ENCODE measurements at regions not wholly inside any gene's neighbourhood (a gene's known extent, or its start where the extent isn't known, plus 50 kb on each side); places are given as distances from the start of the nearest gene placed in this dataset.

DNA sequence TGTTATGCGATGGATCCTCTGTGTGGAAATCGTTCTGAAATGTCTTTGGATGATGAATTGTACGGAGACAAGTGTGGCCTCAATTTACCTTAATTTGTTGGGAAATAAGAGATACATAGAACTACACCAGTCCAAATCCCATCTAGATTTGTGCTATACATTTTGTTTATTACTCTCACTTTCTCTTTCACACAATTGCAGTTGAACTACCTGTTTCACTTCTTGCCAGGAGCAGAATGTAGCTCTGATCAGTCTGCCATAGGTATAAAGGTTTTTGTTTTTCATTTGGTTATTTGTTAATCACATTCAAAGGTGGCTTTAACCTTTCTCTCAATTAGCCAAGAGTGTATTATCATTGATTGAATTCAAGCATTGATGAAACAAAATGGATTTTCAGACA is 268.2 kb downstream of the SNAPC1 start:
- Histone ChIP-seq H3K27me3 (ENCODE audit: control insufficient read depth, insufficient read depth, low read length) (no peaks in the 10 kb centered on the region), H3K27ac (ENCODE audit: insufficient read depth, low read length) (no peak overlapping the region), H3K4me3 (replicated peaks in 1 of 4; ENCODE audit: control extremely low read depth in 1 of 4, insufficient read depth in 1 of 4, low read depth in 3 of 4, low read length in 4 of 4) (no peak overlapping the region), H3K4me2 (ENCODE audit: extremely low read depth, insufficient read depth, low read length) (no peak overlapping the region), H3K9me3 (ENCODE audit: control insufficient read depth, insufficient read depth, low read depth, low read length) (no peaks in the 10 kb centered on the region), H3K4me1 (ENCODE audit: control insufficient read depth, extremely low read depth, insufficient read depth, low read length) (no peaks in the 10 kb centered on the region), H4K20me1 (ENCODE audit: control insufficient read depth, extremely low read depth, insufficient read depth, low read length) (no peaks in the 10 kb centered on the region), H3K9ac (ENCODE audit: insufficient read depth, low read length) (no peak overlapping the region), H3K36me3 (ENCODE audit: control insufficient read depth, insufficient read depth, low read length) (no peaks in the 10 kb centered on the region), H2AFZ (ENCODE audit: low read length) (no peak overlapping the region), H3K79me2 (ENCODE audit: control insufficient read depth, insufficient read depth, low read length) (no peaks in the 10 kb centered on the region)
- TF ChIP-seq EZH2 (IDR thresholded peaks at IDR 0.05; ENCODE audit: low read length, missing control alignments), result no peak
- TF ChIP-seq, protein P1, sequence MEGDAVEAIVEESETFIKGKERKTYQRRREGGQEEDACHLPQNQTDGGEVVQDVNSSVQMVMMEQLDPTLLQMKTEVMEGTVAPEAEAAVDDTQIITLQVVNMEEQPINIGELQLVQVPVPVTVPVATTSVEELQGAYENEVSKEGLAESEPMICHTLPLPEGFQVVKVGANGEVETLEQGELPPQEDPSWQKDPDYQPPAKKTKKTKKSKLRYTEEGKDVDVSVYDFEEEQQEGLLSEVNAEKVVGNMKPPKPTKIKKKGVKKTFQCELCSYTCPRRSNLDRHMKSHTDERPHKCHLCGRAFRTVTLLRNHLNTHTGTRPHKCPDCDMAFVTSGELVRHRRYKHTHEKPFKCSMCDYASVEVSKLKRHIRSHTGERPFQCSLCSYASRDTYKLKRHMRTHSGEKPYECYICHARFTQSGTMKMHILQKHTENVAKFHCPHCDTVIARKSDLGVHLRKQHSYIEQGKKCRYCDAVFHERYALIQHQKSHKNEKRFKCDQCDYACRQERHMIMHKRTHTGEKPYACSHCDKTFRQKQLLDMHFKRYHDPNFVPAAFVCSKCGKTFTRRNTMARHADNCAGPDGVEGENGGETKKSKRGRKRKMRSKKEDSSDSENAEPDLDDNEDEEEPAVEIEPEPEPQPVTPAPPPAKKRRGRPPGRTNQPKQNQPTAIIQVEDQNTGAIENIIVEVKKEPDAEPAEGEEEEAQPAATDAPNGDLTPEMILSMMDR (conservative IDR thresholded peaks at IDR 0.05 in 1 of 2, IDR thresholded peaks at IDR 0.05 in 1 of 2; ENCODE audit: low read depth in 1 of 2, low read length in 2 of 2), result no peak
- no peak for DNase-seq (ENCODE audit: low read depth in 2 of 2)

DNA sequence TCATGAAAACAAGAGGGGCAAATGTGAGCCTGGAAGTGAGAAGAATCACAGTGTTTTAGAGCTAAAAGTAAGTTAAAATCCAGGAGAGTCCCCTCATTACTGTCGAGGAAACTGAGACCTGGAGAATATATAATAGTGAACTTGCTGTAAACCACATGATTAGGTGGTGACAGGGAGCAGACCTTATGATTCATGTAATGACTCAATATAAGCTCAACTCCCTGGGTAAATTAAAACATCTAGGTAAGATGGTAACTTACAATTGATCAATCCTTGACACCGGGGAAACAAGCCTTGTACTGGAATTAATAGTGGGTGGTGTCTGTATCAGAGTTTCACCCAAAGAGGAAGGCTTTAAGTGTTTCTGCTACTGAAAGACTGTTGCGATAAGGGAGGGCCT is 269.3 kb downstream of the SNAPC1 start:
- Histone ChIP-seq H4K20me1 (ENCODE audit: control insufficient read depth, extremely low read depth, insufficient read depth, low read length) (no peaks in the 10 kb centered on the region), H3K9me3 (ENCODE audit: control insufficient read depth, insufficient read depth, low read depth, low read length) (no peaks in the 10 kb centered on the region), H3K4me1 (ENCODE audit: control insufficient read depth, extremely low read depth, insufficient read depth, low read length) (no peaks in the 10 kb centered on the region), H3K4me3 (replicated peaks in 1 of 4; ENCODE audit: control extremely low read depth in 1 of 4, insufficient read depth in 1 of 4, low read depth in 3 of 4, low read length in 4 of 4) (no peak overlapping the region), H3K9ac (ENCODE audit: insufficient read depth, low read length) (no peak overlapping the region), H3K27ac (ENCODE audit: insufficient read depth, low read length) (no peak overlapping the region), H3K4me2 (ENCODE audit: extremely low read depth, insufficient read depth, low read length) (no peak overlapping the region), H3K79me2 (ENCODE audit: control insufficient read depth, insufficient read depth, low read length) (no peaks in the 10 kb centered on the region), H3K27me3 (ENCODE audit: control insufficient read depth, insufficient read depth, low read length) (no peaks in the 10 kb centered on the region), H3K36me3 (ENCODE audit: control insufficient read depth, insufficient read depth, low read length) (no peaks in the 10 kb centered on the region), H2AFZ (ENCODE audit: low read length) (no peak overlapping the region)
- TF ChIP-seq EZH2 (IDR thresholded peaks at IDR 0.05; ENCODE audit: low read length, missing control alignments), result no peak
- TF ChIP-seq, protein P1 (conservative IDR thresholded peaks at IDR 0.05 in 1 of 2, IDR thresholded peaks at IDR 0.05 in 1 of 2; ENCODE audit: low read depth in 1 of 2, low read length in 2 of 2), result no peak
- no peak for DNase-seq (ENCODE audit: low read depth in 2 of 2)

DNA sequence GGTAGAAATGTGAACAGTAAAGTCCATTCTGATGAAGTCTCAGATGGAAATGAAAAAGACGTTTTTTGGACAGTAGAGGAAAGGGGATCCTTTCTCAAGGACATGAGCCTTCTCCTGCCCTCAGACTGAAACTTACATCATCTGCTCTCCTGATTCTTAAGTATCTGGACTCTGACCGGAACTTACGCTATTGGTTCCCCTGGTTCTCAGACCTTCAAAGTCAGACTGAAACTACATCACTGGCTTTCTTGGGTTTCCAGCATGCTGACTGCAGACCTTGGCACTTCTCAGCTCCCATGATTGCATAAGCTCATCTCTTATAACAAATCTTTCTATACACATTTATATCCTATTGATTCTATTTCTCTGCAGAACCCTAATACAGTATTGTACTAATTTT is 291.0 kb downstream of the SNAPC1 start:
- no peaks in the 10 kb centered on the region for H3K79me2 ChIP-seq (ENCODE audit: control insufficient read depth, insufficient read depth, low read length)
- no peak overlapping the region for H3K4me3 ChIP-seq (replicated peaks in 1 of 4; ENCODE audit: control extremely low read depth in 1 of 4, insufficient read depth in 1 of 4, low read depth in 3 of 4, low read length in 4 of 4)
- no peak overlapping the region for H3K27ac ChIP-seq (ENCODE audit: insufficient read depth, low read length)
- no peak overlapping the region for H3K4me2 ChIP-seq (ENCODE audit: extremely low read depth, insufficient read depth, low read length)
- no peaks in the 10 kb centered on the region for H3K27me3 ChIP-seq (ENCODE audit: control insufficient read depth, insufficient read depth, low read length)
- H3K36me3 ChIP-seq (ENCODE audit: control insufficient read depth, insufficient read depth, low read length), result no peaks in the 10 kb centered on the region
- no peak overlapping the region for H2AFZ ChIP-seq (ENCODE audit: low read length)
- no peaks in the 10 kb centered on the region for H3K4me1 ChIP-seq (ENCODE audit: control insufficient read depth, extremely low read depth, insufficient read depth, low read length)
- H3K9me3 ChIP-seq (ENCODE audit: control insufficient read depth, insufficient read depth, low read depth, low read length), result no peaks in the 10 kb centered on the region
- DNase-seq (ENCODE audit: low read depth in 2 of 2), result no peak
- TF ChIP-seq EZH2 (IDR thresholded peaks at IDR 0.05; ENCODE audit: low read length, missing control alignments), result no peak
- TF ChIP-seq, protein P1 (conservative IDR thresholded peaks at IDR 0.05 in 1 of 2, IDR thresholded peaks at IDR 0.05 in 1 of 2; ENCODE audit: low read depth in 1 of 2, low read length in 2 of 2), result no peak
- no peak overlapping the region for H3K9ac ChIP-seq (ENCODE audit: insufficient read depth, low read length)
- no peaks in the 10 kb centered on the region for H4K20me1 ChIP-seq (ENCODE audit: control insufficient read depth, extremely low read depth, insufficient read depth, low read length)

All from fibroblast of lung (primary cell).